H1 (cell line): ENCODE measurements at regions not wholly inside any gene's neighbourhood (a gene's known extent, or its start where the extent isn't known, plus 50 kb on each side); places are given as distances from the start of the nearest gene placed in this dataset.

Experiments
- BCL11A ChIP-seq, 2 experiments: IDR thresholded peaks; one replicate each; pipeline ENCODE4 v1.6.1; 2011; ENCODE audit warnings: low read depth in 2 of 2, low read length in 2 of 2, mild to moderate bottlenecking in 2 of 2
- CHD2 ChIP-seq: IDR thresholded peaks from 2 replicates; pipeline ENCODE4 v1.6.1; 2012; ENCODE audit warnings: low read length, improper control_type of control experiment
- CHD7 ChIP-seq: fragments of 300-600 bp; sonication (generic); IDR thresholded peaks from 2 replicates; pipeline ENCODE4 v1.7.1; 2012; ENCODE audit warnings: low read length, moderate library complexity, mild to moderate bottlenecking, inconsistent platforms; ENCODE audit not compliant: insufficient replicate concordance
- EP300 ChIP-seq, 2 experiments: IDR thresholded peaks; 1 replicate in 1 of 2; 2 replicates in 1 of 2; pipeline ENCODE4 v1.6.1; 2011 to 2012; ENCODE audit warnings: low read depth in 2 of 2, low read length in 2 of 2, mild to moderate bottlenecking in 2 of 2, borderline replicate concordance in 1 of 2, inconsistent platforms in 1 of 2, moderate library complexity in 1 of 2
- JUN ChIP-seq: IDR thresholded peaks from 2 replicates; pipeline ENCODE4 v1.6.1; 2011; ENCODE audit warnings: low read depth, mild to moderate bottlenecking, improper control_type of control experiment, low read length
- KDM4A ChIP-seq: IDR thresholded peaks from one replicate; pipeline ENCODE4 v1.7.1; 2012; ENCODE audit warnings: low read depth, mild to moderate bottlenecking, moderate library complexity, low read length, inconsistent platforms; ENCODE audit not compliant: severe bottlenecking
- MAX ChIP-seq: IDR thresholded peaks from 2 replicates; pipeline ENCODE4 v1.6.1; 2012; ENCODE audit warnings: inconsistent platforms
- SIN3A ChIP-seq, 2 experiments: IDR thresholded peaks in 1 of 2; conservative IDR thresholded peaks in 1 of 2; 2 replicates each; pipeline ENCODE4 v1.6.1; 2011 to 2012; ENCODE audit warnings: low read length in 2 of 2, improper control_type of control experiment in 1 of 2, low read depth in 1 of 2, mild to moderate bottlenecking in 1 of 2
- SIRT6 ChIP-seq: IDR thresholded peaks from one replicate; pipeline ENCODE4 v1.7.1; 2012; ENCODE audit warnings: low read length, inconsistent platforms
- SP4 ChIP-seq: IDR thresholded peaks from 2 replicates; pipeline ENCODE4 v1.6.1; 2012; ENCODE audit warnings: low read length, inconsistent platforms
- SUZ12 ChIP-seq: fragments of 200-600 bp; sonication (generic); IDR thresholded peaks from 2 replicates; pipeline ENCODE4 v1.6.1; 2012; ENCODE audit warnings: mild to moderate bottlenecking, inconsistent platforms, low read length, moderate library complexity, mixed read lengths
- TCF12 ChIP-seq: IDR thresholded peaks from 2 replicates; pipeline ENCODE4 v1.6.1; 2011; ENCODE audit warnings: low read depth, mild to moderate bottlenecking, low read length
- YY1 ChIP-seq: IDR thresholded peaks from 2 replicates; pipeline ENCODE4 v1.6.1; 2011; ENCODE audit warnings: low read depth, mild to moderate bottlenecking, low read length

DNA sequence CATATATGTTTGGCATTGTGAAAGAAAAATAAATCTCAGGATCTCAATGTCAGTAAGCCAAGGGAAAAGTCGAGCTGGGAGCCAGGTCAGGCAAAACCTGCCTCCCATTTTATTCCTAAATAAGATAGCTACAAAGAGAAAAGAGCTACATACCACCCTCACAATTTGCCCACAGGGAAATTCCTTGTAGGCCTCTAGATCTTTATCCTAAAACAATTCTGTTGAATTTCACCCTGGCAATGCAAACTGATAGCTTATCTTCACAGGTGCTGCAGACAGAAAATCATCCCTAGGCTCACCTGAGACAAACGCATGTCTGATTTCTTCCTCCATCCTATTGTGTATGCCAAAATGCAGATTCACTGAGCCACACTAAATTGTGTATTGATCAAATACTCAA is 2587.1 kb downstream of the PCDH9 start (continued):
- TF ChIP-seq CHD7 (no peak), YY1 (no peak), CHD2 (no peak), JUN (no peak), SIN3A (conservative IDR thresholded peaks at IDR 0.05 in 1 of 2, IDR thresholded peaks at IDR 0.05 in 1 of 2; ENCODE audit: low read depth in 1 of 2, low read length in 2 of 2) (no peak), KDM4A (no peak), EP300 (IDR thresholded peaks at IDR 0.05; ENCODE audit: borderline replicate concordance in 1 of 2, low read depth in 2 of 2, low read length in 2 of 2) (no peak), BCL11A (IDR thresholded peaks at IDR 0.05; ENCODE audit: low read depth in 2 of 2, low read length in 2 of 2) (no peak), SP4 (no peak), SIRT6 (no peak), MAX (no peak), SUZ12 (no peak), TCF12 (no peak)
